ENCODE measurements at regions not wholly inside any gene's neighbourhood (a gene's known extent, or its start where the extent isn't known, plus 50 kb on each side); places are given as distances from the start of the nearest gene placed in this dataset.

DNA sequence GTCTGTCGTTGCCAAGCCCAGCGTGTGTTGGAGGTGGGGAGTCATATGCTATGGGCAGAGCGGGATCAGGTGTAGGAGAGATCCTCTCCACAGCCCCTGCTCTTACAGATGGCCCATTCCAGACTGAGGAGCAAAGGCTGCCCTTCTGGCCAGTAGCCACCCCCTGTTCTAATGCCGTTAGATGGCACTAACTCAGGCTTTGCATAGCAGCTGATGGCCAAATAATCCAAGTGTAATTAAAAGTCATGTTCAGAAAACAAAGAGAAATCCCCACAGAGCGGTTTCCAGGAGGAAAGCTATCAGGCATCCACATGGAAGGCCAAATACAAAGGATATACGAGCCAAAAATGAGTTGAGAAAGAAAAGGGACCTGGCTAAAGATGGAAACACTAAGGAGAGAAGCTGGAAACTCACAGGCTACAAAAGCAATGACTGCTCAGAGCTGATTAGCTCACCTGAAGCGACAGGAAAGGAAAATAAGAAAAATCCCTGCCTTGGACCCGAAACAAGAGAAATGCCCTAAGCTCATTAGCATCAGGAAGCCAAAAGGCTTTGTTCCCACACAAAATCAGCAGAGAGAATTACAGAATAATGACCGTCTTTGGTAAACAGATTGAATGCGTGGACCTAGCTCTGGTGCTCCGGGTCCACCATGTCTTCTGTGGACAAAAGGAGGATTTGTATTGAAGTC, 1002.4 kb upstream of the KLHL29 start:
- ChIA-PET CTCF (no interaction called here), RAD21 (ENCODE audit: low non-redundant PET in 1 of 2, low total read pairs in 2 of 2, uncharacterized antibody in 2 of 2, unreplicated experiment in 2 of 2) (no interaction called here), POLR2A (no interaction called here)
- no TSS peak for BruUV-seq (replicated peaks)
- Histone ChIP-seq H3K27ac (ENCODE audit: low read depth, low read length) (no peak overlapping the region), H3K4me3 (replicated peaks in 1 of 2; ENCODE audit: low read depth in 1 of 2, low read length in 2 of 2) (no peak overlapping the region), H3K4me1 (ENCODE audit: control insufficient read depth in 1 of 2, insufficient read depth in 2 of 2, low read length in 2 of 2) (no peaks in the 10 kb centered on the region), H3K9me3 (ENCODE audit: control insufficient read depth in 1 of 2, insufficient read depth in 1 of 2, low read depth in 1 of 2, low read length in 2 of 2) (peaks cover 2 to 15% of the 10 kb centered on the region in 2 experiments; a peak in 2 of 4 replicates), H3K4me2 (ENCODE audit: low read length) (no peak overlapping the region), H2AFZ (ENCODE audit: low read depth, low read length, poor library complexity, severe bottlenecking) (no peak overlapping the region), H3K9ac (ENCODE audit: low read length) (no peak overlapping the region), H3K36me3 (ENCODE audit: control insufficient read depth in 1 of 2, insufficient read depth in 2 of 2, low read length in 2 of 2) (no peaks in the 10 kb centered on the region), H3K79me2 (ENCODE audit: insufficient read depth, low read length) (no peaks in the 10 kb centered on the region), H3K27me3 (ENCODE audit: insufficient read depth, low read length) (no peaks in the 10 kb centered on the region), H4K20me1 (ENCODE audit: insufficient read depth) (no peaks in the 10 kb centered on the region), H3K9me2 (ENCODE audit: insufficient read depth) (no peaks in the 10 kb centered on the region)
- TF ChIP-seq CEBPB (IDR thresholded peaks at IDR 0.05; ENCODE audit: low read depth) (no peak), CBX3 (IDR thresholded peaks at IDR 0.05; ENCODE audit: low read depth) (no peak), ZFX (IDR thresholded peaks at IDR 0.05) (no peak), SRF (IDR thresholded peaks at IDR 0.05; ENCODE audit: low read depth) (no peak)
- TF ChIP-seq, protein P1, sequence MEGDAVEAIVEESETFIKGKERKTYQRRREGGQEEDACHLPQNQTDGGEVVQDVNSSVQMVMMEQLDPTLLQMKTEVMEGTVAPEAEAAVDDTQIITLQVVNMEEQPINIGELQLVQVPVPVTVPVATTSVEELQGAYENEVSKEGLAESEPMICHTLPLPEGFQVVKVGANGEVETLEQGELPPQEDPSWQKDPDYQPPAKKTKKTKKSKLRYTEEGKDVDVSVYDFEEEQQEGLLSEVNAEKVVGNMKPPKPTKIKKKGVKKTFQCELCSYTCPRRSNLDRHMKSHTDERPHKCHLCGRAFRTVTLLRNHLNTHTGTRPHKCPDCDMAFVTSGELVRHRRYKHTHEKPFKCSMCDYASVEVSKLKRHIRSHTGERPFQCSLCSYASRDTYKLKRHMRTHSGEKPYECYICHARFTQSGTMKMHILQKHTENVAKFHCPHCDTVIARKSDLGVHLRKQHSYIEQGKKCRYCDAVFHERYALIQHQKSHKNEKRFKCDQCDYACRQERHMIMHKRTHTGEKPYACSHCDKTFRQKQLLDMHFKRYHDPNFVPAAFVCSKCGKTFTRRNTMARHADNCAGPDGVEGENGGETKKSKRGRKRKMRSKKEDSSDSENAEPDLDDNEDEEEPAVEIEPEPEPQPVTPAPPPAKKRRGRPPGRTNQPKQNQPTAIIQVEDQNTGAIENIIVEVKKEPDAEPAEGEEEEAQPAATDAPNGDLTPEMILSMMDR (IDR thresholded peaks at IDR 0.05 in 2 of 3, conservative IDR thresholded peaks at IDR 0.05 in 1 of 3; ENCODE audit: borderline replicate concordance in 1 of 3, insufficient read depth in 1 of 3, low read depth in 2 of 3, low read length in 2 of 3): no peak
- DNase-seq (ENCODE audit: low read depth, low spot score) (no peak), ATAC-seq (no peak)
- intact Hi-C loops (cut with micrococcal nuclease): no loop called here

DNA sequence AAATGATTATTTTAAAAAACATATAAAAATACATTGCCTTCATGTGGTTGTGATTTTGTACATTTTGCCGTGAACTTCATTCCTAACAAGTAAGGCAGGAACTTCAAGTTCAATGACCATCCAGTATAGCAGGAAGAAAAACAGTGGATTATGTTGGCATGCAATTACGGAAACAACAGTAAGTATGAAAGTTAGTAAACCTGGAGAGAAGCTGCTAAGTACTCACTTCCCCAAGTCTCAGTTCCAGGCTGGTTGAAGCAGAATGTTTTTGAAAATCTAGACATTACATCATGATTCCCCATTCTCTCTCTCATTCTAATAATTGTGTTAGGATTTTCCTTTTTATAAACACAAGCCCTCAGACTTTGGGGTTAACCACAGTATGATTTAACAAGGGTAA, 987.1 kb upstream of the KLHL29 start:
- no TSS peak for BruUV-seq (replicated peaks)
- Histone ChIP-seq H3K36me3 (ENCODE audit: control insufficient read depth in 1 of 2, insufficient read depth in 2 of 2, low read length in 2 of 2) (no peaks in the 10 kb centered on the region), H3K79me2 (ENCODE audit: insufficient read depth, low read length) (no peaks in the 10 kb centered on the region), H3K9ac (ENCODE audit: low read length) (no peak overlapping the region), H3K4me3 (replicated peaks in 1 of 2; ENCODE audit: low read depth in 1 of 2, low read length in 2 of 2) (no peak overlapping the region), H3K9me2 (ENCODE audit: insufficient read depth) (no peaks in the 10 kb centered on the region), H3K27me3 (ENCODE audit: insufficient read depth, low read length) (no peaks in the 10 kb centered on the region), H3K4me1 (ENCODE audit: control insufficient read depth in 1 of 2, insufficient read depth in 2 of 2, low read length in 2 of 2) (no peaks in the 10 kb centered on the region), H3K27ac (ENCODE audit: low read depth, low read length) (no peak overlapping the region), H3K4me2 (ENCODE audit: low read length) (no peak overlapping the region), H2AFZ (ENCODE audit: low read depth, low read length, poor library complexity, severe bottlenecking) (no peak overlapping the region), H3K9me3 (ENCODE audit: control insufficient read depth in 1 of 2, insufficient read depth in 1 of 2, low read depth in 1 of 2, low read length in 2 of 2) (peaks cover 7 to 31% of the 10 kb centered on the region in 2 experiments; a peak in 2 of 4 replicates), H4K20me1 (ENCODE audit: insufficient read depth) (no peaks in the 10 kb centered on the region)
- POLR2A ChIA-PET: no interaction called here
- ATAC-seq (no peak), DNase-seq (ENCODE audit: low read depth, low spot score) (no peak)
- intact Hi-C loops (cut with micrococcal nuclease): no loop called here
- CTCF ChIA-PET: no interaction called here
- RAD21 ChIA-PET (ENCODE audit: low non-redundant PET in 1 of 2, low total read pairs in 2 of 2, uncharacterized antibody in 2 of 2, unreplicated experiment in 2 of 2): no interaction called here
- TF ChIP-seq, protein P2, sequence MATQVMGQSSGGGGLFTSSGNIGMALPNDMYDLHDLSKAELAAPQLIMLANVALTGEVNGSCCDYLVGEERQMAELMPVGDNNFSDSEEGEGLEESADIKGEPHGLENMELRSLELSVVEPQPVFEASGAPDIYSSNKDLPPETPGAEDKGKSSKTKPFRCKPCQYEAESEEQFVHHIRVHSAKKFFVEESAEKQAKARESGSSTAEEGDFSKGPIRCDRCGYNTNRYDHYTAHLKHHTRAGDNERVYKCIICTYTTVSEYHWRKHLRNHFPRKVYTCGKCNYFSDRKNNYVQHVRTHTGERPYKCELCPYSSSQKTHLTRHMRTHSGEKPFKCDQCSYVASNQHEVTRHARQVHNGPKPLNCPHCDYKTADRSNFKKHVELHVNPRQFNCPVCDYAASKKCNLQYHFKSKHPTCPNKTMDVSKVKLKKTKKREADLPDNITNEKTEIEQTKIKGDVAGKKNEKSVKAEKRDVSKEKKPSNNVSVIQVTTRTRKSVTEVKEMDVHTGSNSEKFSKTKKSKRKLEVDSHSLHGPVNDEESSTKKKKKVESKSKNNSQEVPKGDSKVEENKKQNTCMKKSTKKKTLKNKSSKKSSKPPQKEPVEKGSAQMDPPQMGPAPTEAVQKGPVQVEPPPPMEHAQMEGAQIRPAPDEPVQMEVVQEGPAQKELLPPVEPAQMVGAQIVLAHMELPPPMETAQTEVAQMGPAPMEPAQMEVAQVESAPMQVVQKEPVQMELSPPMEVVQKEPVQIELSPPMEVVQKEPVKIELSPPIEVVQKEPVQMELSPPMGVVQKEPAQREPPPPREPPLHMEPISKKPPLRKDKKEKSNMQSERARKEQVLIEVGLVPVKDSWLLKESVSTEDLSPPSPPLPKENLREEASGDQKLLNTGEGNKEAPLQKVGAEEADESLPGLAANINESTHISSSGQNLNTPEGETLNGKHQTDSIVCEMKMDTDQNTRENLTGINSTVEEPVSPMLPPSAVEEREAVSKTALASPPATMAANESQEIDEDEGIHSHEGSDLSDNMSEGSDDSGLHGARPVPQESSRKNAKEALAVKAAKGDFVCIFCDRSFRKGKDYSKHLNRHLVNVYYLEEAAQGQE (IDR thresholded peaks at IDR 0.05; ENCODE audit: low read depth): no peak
- TF ChIP-seq SIN3A (IDR thresholded peaks at IDR 0.05; ENCODE audit: low read depth): no peak
- TF ChIP-seq, protein P1 (IDR thresholded peaks at IDR 0.05 in 2 of 3, conservative IDR thresholded peaks at IDR 0.05 in 1 of 3; ENCODE audit: borderline replicate concordance in 1 of 3, insufficient read depth in 1 of 3, low read depth in 2 of 3, low read length in 2 of 3): no peak
- TF ChIP-seq, protein P3, sequence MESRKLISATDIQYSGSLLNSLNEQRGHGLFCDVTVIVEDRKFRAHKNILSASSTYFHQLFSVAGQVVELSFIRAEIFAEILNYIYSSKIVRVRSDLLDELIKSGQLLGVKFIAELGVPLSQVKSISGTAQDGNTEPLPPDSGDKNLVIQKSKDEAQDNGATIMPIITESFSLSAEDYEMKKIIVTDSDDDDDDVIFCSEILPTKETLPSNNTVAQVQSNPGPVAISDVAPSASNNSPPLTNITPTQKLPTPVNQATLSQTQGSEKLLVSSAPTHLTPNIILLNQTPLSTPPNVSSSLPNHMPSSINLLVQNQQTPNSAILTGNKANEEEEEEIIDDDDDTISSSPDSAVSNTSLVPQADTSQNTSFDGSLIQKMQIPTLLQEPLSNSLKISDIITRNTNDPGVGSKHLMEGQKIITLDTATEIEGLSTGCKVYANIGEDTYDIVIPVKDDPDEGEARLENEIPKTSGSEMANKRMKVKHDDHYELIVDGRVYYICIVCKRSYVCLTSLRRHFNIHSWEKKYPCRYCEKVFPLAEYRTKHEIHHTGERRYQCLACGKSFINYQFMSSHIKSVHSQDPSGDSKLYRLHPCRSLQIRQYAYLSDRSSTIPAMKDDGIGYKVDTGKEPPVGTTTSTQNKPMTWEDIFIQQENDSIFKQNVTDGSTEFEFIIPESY (IDR thresholded peaks at IDR 0.05; ENCODE audit: extremely low read depth, insufficient replicate concordance, low read length): no peak
